Ishikawa (cell line): ENCODE measurements at regions not wholly inside any gene's neighbourhood (a gene's known extent, or its start where the extent isn't known, plus 50 kb on each side); places are given as distances from the start of the nearest gene placed in this dataset.
A peak's percentile ranks its signal among the peaks of the same experiment; 100 is the strongest.

Source experiments
- CEBPB ChIP-seq: IDR thresholded peaks from 2 replicates; pipeline ENCODE4 v1.6.1; 2012
- CREB1 ChIP-seq: IDR thresholded peaks from 2 replicates; pipeline ENCODE4 v1.6.1; 2012; ENCODE audit warnings: low read depth
- EGR1 ChIP-seq: IDR thresholded peaks from 2 replicates; pipeline ENCODE4 v1.6.1; 2012
- EP300 ChIP-seq: IDR thresholded peaks from 2 replicates; pipeline ENCODE4 v1.6.1; 2012; ENCODE audit warnings: borderline replicate concordance
- FOXM1 ChIP-seq: IDR thresholded peaks from 2 replicates; pipeline ENCODE4 v1.6.1; 2012; ENCODE audit warnings: low read depth, borderline replicate concordance
- MAX ChIP-seq: IDR thresholded peaks from 2 replicates; pipeline ENCODE4 v1.6.1; 2012
- NFIC ChIP-seq: IDR thresholded peaks from 2 replicates; pipeline ENCODE4 v1.6.1; 2012
- RAD21 ChIP-seq: IDR thresholded peaks from 2 replicates; pipeline ENCODE4 v1.6.1; 2012; ENCODE audit warnings: low read depth
- REST ChIP-seq: IDR thresholded peaks from 2 replicates; pipeline ENCODE4 v1.6.1; 2012; ENCODE audit warnings: low read depth, mild to moderate bottlenecking
- TAF1 ChIP-seq: IDR thresholded peaks from 2 replicates; pipeline ENCODE4 v1.6.1; 2012; ENCODE audit warnings: low read depth, mild to moderate bottlenecking
- TCF12 ChIP-seq: IDR thresholded peaks from 2 replicates; pipeline ENCODE4 v1.6.1; 2012; ENCODE audit warnings: low read depth
- TEAD4 ChIP-seq: IDR thresholded peaks from 2 replicates; pipeline ENCODE4 v1.6.1; 2012
- YY1 ChIP-seq: IDR thresholded peaks from 2 replicates; pipeline ENCODE4 v1.6.1; 2012; ENCODE audit warnings: low read depth
- ZBTB7A ChIP-seq: IDR thresholded peaks from 2 replicates; pipeline ENCODE4 v1.6.1; 2012; ENCODE audit warnings: low read depth
- TF ChIP-seq, protein P1 (sequence below): IDR thresholded peaks from 2 replicates; pipeline ENCODE4 v1.6.1; 2012

GRCh38 chr10:95134490-95134889 is 59.5 kb upstream of the ACSM6 start:
- TF ChIP-seq MAX = no peak

- TF ChIP-seq CEBPB (no peak), FOXM1 (no peak), NFIC (no peak), CREB1 (no peak), RAD21 (no peak), MAX (no peak), EP300 (no peak), REST (no peak), TEAD4 (no peak), ZBTB7A (no peak), TCF12 (no peak), YY1 (no peak), TAF1 (no peak)
- TF ChIP-seq, protein P1, sequence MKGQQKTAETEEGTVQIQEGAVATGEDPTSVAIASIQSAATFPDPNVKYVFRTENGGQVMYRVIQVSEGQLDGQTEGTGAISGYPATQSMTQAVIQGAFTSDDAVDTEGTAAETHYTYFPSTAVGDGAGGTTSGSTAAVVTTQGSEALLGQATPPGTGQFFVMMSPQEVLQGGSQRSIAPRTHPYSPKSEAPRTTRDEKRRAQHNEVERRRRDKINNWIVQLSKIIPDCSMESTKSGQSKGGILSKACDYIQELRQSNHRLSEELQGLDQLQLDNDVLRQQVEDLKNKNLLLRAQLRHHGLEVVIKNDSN = no peak
Observed at GRCh38 chr10:95133997-95134396, 60.0 kb upstream of the ACSM6 start.

DNA sequence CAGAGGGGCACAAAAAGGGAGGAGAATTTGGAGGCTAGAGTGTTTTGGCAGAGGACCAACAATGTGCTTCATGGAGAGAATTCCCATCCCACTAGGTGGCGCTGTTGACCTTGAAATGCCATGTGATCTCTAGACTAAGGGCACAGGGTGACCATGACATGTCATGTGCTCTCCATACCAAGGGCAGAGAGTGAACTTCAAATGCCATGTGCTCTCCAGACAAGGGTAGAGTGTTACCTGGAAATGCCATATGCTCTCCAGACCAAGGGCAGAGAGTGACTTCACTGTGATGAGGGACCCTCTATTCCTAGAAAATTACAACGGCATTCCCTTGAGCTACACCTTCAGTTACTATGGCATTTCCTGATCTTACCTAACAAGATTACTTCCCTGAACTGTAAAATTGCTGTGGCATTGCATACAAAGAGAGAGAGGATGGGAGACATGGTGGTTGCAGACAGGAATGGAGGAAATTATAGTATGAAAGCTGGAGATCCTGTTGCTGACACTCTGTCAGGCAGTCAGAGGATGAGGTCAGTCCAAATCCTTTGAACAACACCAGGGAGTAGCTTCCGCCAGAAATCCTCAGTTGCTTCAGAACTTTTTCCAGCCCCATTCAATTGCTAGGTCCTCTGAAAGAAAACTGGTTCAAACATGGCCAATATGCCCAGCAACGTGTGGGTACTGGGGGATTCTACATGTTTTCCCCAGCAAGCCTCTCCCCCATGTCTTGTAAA is 60.9 kb upstream of the ACSM6 start:
- TF ChIP-seq ZBTB7A = no peak
- 0 out of 2 replicates have a peak, but pooled peaks have one; percentile 41 for TF ChIP-seq YY1
- no peak for TF ChIP-seq CEBPB
- no peak for TF ChIP-seq EP300
- no peak for TF ChIP-seq REST
- TF ChIP-seq CREB1 = no peak
- TF ChIP-seq TEAD4 = 0 out of 2 replicates have a peak, but pooled peaks have one; percentile 47
- no peak for TF ChIP-seq FOXM1
- TF ChIP-seq MAX = peak; percentile 85
- TF ChIP-seq TAF1 = no peak
- TF ChIP-seq NFIC = peak; percentile 94
- TF ChIP-seq RAD21 = peak; percentile 95
- no peak for TF ChIP-seq EGR1
- TF ChIP-seq TCF12 = no peak
- TF ChIP-seq, protein P1 = peak; percentile 84

DNA sequence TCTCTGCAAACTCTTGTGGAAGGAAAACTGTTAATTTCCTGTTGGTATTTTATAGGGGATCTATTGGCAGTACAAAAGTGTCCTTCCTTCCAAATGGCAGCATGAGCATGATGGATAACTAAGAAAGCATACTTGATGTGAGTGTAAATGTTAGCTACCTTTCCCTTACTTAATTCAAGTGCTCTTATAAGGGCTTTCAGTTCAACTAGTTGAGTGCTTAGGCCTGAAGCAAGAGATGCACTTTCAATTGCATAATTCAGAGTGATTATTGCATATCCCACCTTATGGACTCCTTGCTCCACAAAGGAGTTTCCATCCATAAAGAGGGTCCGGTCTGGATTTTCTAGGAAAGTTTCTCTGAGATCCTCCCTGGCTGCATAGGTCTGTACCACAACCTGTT is 56.3 kb upstream of the CYP2C8 start:
- TF ChIP-seq NFIC = no peak

DNA sequence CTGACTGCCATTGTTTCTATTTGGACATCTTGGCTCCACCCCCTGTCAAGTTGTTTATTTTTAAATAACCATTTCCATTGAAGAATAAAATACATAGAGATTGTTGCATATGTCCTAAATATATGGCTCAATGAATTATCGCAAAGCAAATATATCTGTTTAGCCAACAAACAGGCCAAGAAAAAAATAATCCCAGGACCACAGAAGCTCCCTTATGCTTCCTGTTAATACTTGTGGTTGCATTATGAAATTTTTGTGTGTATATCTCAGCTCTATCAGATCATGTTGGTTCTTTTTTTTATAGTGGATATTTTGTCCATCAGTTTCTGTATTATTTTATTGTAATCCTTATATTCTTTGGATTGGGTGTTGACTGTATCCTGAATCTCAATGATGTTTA is 53.4 kb upstream of the CYP2C8 start:
- TF ChIP-seq CREB1 (no peak), FOXM1 (no peak), EP300 (no peak), REST (no peak), TAF1 (no peak), RAD21 (no peak), TCF12 (no peak), TEAD4 (no peak), MAX (no peak)
- TF ChIP-seq, protein P1 = no peak
